Ovary (tissue), 7 donors: ENCODE measurements at regions not wholly inside any gene's neighbourhood (a gene's known extent, or its start where the extent isn't known, plus 50 kb on each side); places are given as distances from the start of the nearest gene placed in this dataset.

ENCODE experiments used
- DNase-seq, 5 donors: peaks; one replicate each; pipeline ENCODE4 v3.0.0-alpha.2; 2019 to 2020
- H3K27ac ChIP-seq, 2 donors: fragments of 200-600 bp; one replicate each; pipeline versions ENCODE4 v1.5.1 to v1.8.0; 2019 to 2022
- H3K27me3 ChIP-seq: fragments of 200-600 bp; one replicate; pipeline ENCODE4 v1.8.0; 2022
- H3K36me3 ChIP-seq: fragments of 200-600 bp; sonication (generic); one replicate; pipeline ENCODE4 v1.5.1; 2019
- H3K4me1 ChIP-seq: one replicate; pipeline ENCODE4 v1.8.1; 2013; ENCODE audit warnings: mild to moderate bottlenecking, moderate library complexity; ENCODE audit not compliant: insufficient read depth
- H3K4me3 ChIP-seq: fragments of 200-600 bp; sonication (generic); one replicate; pipeline ENCODE4 v1.5.1; 2017
- H3K9me3 ChIP-seq, 2 donors: fragments of 200-600 bp in 1 of 2; sonication (generic) in 1 of 2; one replicate each; pipeline versions ENCODE4 v1.5.1 to v1.8.1; 2013 to 2019; ENCODE audit warnings: mild to moderate bottlenecking in 1 of 2, moderate library complexity in 1 of 2
- CTCF ChIP-seq, 3 donors: fragments of 450-650 bp in 2 of 3; fragments of 200-600 bp in 1 of 3; IDR thresholded peaks; one replicate each; pipeline versions ENCODE4 v1.5.1 to v1.8.0; 2016 to 2022; ENCODE audit warnings: antibody characterized with exemption in 3 of 3, mild to moderate bottlenecking in 1 of 3
- EP300 ChIP-seq: sonication (generic); formaldehyde crosslinking; IDR thresholded peaks from one replicate; pipeline ENCODE4 v1.6.1; 2017; ENCODE audit warnings: antibody characterized with exemption
- POLR2A ChIP-seq: fragments of 450-650 bp; IDR thresholded peaks from one replicate; pipeline ENCODE4 v1.6.1; 2017; ENCODE audit warnings: antibody characterized with exemption, mild to moderate bottlenecking, moderate library complexity
- WGBS, 3 donors: extraction: QIAGEN DNeasy Blood & Tissue Kit in 1 of 3; methylation state at CpG; one replicate each; pipeline versions ENCODE4 v1.1.5 to v1.1.7; 2013 to 2017; 5-methylcytosine and 5-hydroxymethylcytosine counted together
- intact Hi-C, 4 donors: fragments of 100-400 bp; cut with DNase I; formaldehyde crosslinking; loops; one replicate each; pipeline versions ENCODE4 v1.11.0 to v1.15.1; 2022 to 2023
- donor health status: DM: no; HTN: no; CAD: no; lungs with moderate emphysema.
- donor health status: DM: no; HTN: no; CAD: no.
- donor health status: Bipolar disorder and iron deficiency.
- donor health status: DM: no; HTN: no; CAD: no.
- donor health status: DM: yes; HTN: yes; CAD: no.

- H3K27ac ChIP-seq, result no peak overlapping the region
- H3K36me3 ChIP-seq, result no peaks in the 10 kb centered on the region
- no peaks in the 10 kb centered on the region for H3K9me3 ChIP-seq
- no peak for DNase-seq
- H3K4me3 ChIP-seq, result no peak overlapping the region
- TF ChIP-seq POLR2A (no peak), EP300 (no peak), CTCF (IDR thresholded peaks at IDR 0.05) (no peak)
- H3K4me1 ChIP-seq, result no peaks in the 10 kb centered on the region
- 0 to 89% (median 54%) methylated on average over 1 of the region's 1 CpG for WGBS, 3 donors
- H3K27me3 ChIP-seq, result no peaks in the 10 kb centered on the region
- intact Hi-C loops, result no loop called here
Observed at GRCh38 chr6:168765752-168766151, 324.8 kb downstream of the SMOC2 start.

DNA sequence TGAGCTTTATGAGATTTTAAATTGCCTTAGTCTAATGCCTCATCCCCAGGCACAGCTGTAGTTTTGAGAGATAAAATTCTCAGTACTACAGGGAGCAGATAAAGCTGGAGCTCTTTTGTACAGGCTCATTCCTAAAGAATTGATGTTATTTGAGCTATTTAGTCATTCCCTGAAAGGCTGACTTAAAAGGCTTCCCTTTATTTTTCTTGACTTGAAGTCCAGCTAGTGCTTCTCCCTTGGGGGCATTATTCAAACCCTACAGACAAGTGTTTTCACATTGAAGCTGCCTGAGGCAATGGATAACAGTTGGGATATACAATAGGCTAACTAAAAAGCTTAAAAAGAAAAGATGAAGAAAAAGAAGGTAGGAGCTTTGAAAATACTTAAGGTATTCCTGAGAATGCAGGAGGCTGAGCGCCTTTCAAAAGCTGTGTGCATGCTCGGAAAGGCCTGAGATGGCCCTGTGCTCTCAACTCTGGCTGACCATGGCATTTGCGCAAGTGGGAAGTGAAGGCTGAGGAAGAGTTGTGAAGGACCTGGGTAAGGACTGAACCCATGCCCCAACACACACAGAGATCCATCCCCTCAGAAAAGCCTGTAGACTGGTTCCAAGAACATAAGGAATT is 315.1 kb downstream of the SMOC2 start:
- no peak for DNase-seq
- no peaks in the 10 kb centered on the region for H3K27me3 ChIP-seq
- no peaks in the 10 kb centered on the region for H3K9me3 ChIP-seq
- intact Hi-C loops, result no loop called here
- no peak overlapping the region for H3K27ac ChIP-seq
- 60 to 87% (median 69%) methylated on average over 3 of the region's 3 CpGs for whole genome bisulfite sequencing, 3 donors
- no peaks in the 10 kb centered on the region for H3K36me3 ChIP-seq
- TF ChIP-seq POLR2A (no peak), EP300 (no peak), CTCF (IDR thresholded peaks at IDR 0.05) (no peak)
- no peak overlapping the region for H3K4me3 ChIP-seq
- H3K4me1 ChIP-seq, result peaks cover 2% of the 10 kb centered on the region

GRCh38 chr6:168746643-168747042 is 305.7 kb downstream of the SMOC2 start:
- Histone ChIP-seq H3K36me3 (no peaks in the 10 kb centered on the region), H3K4me1 (no peaks in the 10 kb centered on the region), H3K4me3 (no peak overlapping the region), H3K27me3 (no peaks in the 10 kb centered on the region), H3K9me3 (no peaks in the 10 kb centered on the region), H3K27ac (no peak overlapping the region)
- TF ChIP-seq EP300 (no peak), POLR2A (no peak), CTCF (IDR thresholded peaks at IDR 0.05) (no peak)
- WGBS, 3 donors, result 45 to 71% (median 62%) methylated on average over 1 of the region's 1 CpG
- DNase-seq, result no peak
- intact Hi-C loops, result no loop called here

DNA sequence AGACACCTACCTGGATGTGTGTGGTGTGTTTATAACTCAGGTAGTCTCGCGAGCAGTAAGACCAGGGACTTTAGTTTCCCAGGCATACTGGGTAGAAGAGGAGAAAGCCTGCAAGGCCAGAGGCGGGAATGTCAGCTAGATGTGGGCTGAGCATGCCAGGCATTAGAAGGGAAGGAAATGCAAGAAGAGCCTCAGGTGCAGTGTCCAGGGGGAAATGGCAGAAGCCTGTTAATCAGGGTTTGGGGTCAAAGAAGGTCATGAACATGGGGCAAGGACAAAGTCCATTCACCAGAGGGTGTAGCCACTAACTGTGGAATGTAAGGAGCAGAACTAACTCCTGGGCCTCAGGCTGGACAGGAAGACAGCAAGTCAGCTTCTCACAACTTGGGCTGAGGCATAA is 305.0 kb downstream of the SMOC2 start:
- no peak for DNase-seq
- WGBS, 3 donors, result 91 to 94% (median 92%) methylated on average over 3 of the region's 3 CpGs
- Histone ChIP-seq H3K4me1 (no peaks in the 10 kb centered on the region), H3K27me3 (no peaks in the 10 kb centered on the region), H3K4me3 (no peak overlapping the region), H3K36me3 (no peaks in the 10 kb centered on the region), H3K9me3 (no peaks in the 10 kb centered on the region), H3K27ac (no peak overlapping the region)
- TF ChIP-seq CTCF (IDR thresholded peaks at IDR 0.05) (no peak), EP300 (no peak), POLR2A (no peak)
- intact Hi-C loops, result no loop called here

GRCh38 chr6:168744861-168745260 is 303.9 kb downstream of the SMOC2 start:
- Histone ChIP-seq H3K27me3 (no peaks in the 10 kb centered on the region), H3K36me3 (no peaks in the 10 kb centered on the region), H3K4me1 (no peaks in the 10 kb centered on the region), H3K27ac (no peak overlapping the region), H3K9me3 (no peaks in the 10 kb centered on the region), H3K4me3 (no peak overlapping the region)
- no peak for DNase-seq
- WGBS, 3 donors, result 91 to 94% (median 93%) methylated on average over 3 of the region's 3 CpGs
- TF ChIP-seq POLR2A (no peak), CTCF (IDR thresholded peaks at IDR 0.05) (no peak), EP300 (no peak)
- intact Hi-C loops, result no loop called here
